C4-2B (cell line): ENCODE measurements at regions not wholly inside any gene's neighbourhood (a gene's known extent, or its start where the extent isn't known, plus 50 kb on each side); places are given as distances from the start of the nearest gene placed in this dataset.
A peak's percentile ranks its signal among the peaks of the same experiment; 100 is the strongest.
"Not testable (repeated sequence)": the region's sequence is repeated elsewhere in the genome, so short reads cannot be mapped to it uniquely, and the experiment has no call there.

Experiments
- H3K27ac ChIP-seq: fragments of 450-650 bp; 2 replicates; pipeline ENCODE4 v1.5.1; 2017
- ZFX ChIP-seq: fragments of 450-650 bp; IDR thresholded peaks from 2 replicates; pipeline ENCODE4 v1.6.1; 2017
- TF ChIP-seq, protein P1 (sequence below): fragments of 450-650 bp; conservative IDR thresholded peaks from 2 replicates; pipeline ENCODE4 v1.5.1; 2017; ENCODE audit warnings: mild to moderate bottlenecking

DNA sequence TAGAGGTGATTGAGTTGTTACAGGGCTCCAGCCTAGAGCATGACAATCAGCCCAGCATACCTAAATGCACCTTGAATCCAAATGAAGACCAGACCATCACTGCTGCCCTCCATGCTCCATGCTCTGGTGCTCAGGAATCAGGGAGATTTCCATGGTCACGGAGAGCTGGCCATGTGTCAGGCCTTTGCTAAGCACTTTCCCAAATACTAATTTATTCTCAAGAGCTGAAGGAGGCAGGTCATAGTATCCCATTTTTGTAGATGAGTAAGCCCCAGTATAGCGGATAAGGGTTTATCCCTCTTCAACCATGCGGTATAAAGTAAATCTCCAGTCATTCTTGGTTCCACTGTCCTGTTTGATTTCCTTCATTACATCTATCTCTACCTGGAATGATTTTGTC is 240.8 kb downstream of the TFAP2A start:
- no peak for TF ChIP-seq ZFX
- TF ChIP-seq, protein P1, sequence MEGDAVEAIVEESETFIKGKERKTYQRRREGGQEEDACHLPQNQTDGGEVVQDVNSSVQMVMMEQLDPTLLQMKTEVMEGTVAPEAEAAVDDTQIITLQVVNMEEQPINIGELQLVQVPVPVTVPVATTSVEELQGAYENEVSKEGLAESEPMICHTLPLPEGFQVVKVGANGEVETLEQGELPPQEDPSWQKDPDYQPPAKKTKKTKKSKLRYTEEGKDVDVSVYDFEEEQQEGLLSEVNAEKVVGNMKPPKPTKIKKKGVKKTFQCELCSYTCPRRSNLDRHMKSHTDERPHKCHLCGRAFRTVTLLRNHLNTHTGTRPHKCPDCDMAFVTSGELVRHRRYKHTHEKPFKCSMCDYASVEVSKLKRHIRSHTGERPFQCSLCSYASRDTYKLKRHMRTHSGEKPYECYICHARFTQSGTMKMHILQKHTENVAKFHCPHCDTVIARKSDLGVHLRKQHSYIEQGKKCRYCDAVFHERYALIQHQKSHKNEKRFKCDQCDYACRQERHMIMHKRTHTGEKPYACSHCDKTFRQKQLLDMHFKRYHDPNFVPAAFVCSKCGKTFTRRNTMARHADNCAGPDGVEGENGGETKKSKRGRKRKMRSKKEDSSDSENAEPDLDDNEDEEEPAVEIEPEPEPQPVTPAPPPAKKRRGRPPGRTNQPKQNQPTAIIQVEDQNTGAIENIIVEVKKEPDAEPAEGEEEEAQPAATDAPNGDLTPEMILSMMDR = no peak

GRCh38 chr6:10171706-10172105 is 243.2 kb downstream of the TFAP2A start:
- not testable (repeated sequence) for H3K27ac ChIP-seq

More for the DNA sequence above, 240.8 kb downstream of the TFAP2A start:
- no peak overlapping the region for H3K27ac ChIP-seq

GRCh38 chr6:10170816-10171215 is 244.1 kb downstream of the TFAP2A start:
- TF ChIP-seq, protein P1 = no peak
- TF ChIP-seq ZFX = no peak
- H3K27ac ChIP-seq = no peak overlapping the region

GRCh38 chr6:10166031-10166430 is 248.8 kb downstream of the TFAP2A start:
- no peak overlapping the region for H3K27ac ChIP-seq

GRCh38 chr6:10163203-10163962 is 251.5 kb downstream of the TFAP2A start:
- no peak for TF ChIP-seq ZFX
- TF ChIP-seq, protein P1 = no peak
- H3K27ac ChIP-seq = peak overlapping the region; percentile 36

More at GRCh38 chr6:10166031-10166430, 248.8 kb downstream of the TFAP2A start:
- TF ChIP-seq ZFX = no peak
- TF ChIP-seq, protein P1 = no peak

DNA sequence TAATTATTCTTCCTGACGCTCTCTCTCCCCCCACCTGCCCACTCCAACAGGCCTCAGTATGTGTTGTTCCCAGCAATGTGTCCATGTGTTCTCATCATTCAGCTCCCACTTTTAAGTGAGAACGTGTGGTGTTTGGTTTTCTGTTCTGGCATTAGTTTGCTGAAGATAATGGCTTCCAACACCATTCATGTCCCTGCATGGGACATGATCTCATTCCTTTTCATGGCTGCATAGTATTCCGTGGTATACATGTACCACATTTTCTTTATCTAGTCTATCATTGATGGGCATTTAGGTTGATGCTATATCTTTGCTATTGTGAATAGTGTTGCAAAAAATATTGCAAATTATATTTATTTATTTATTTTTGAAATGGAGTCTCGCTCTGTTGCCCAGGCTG is 258.0 kb downstream of the TFAP2A start:
- TF ChIP-seq ZFX = no peak
- TF ChIP-seq, protein P1 = no peak
- H3K27ac ChIP-seq = no peak overlapping the region

DNA sequence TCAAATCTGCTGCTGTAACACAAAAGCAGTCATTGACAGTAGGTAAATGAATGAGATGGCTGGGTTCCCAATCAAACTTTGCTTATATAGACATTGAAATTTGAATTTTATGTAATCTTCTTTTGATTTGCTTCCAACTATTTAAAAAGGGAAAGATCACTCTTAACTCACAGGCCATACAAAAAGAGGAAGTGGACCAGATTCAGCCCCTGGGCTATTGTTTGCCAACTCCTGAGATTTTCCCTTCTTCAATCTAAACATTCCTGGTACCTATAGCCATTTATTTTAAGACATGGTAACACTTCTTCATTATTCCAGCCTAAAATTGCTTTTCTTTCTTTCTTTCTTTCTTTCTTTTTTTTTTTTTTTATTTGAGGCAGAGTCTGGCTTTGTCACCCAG is 260.6 kb downstream of the TFAP2A start:
- no peak for TF ChIP-seq ZFX
- TF ChIP-seq, protein P1 = no peak
- H3K27ac ChIP-seq = no peak overlapping the region
